HG02870 (cell line): ENCODE measurements at regions not wholly inside any gene's neighbourhood (a gene's known extent, or its start where the extent isn't known, plus 50 kb on each side); places are given as distances from the start of the nearest gene placed in this dataset.

Source experiments
- ATAC-seq: cut with Tn5 transposase; IDR thresholded peaks from one replicate; pipeline ENCODE4 v1.9.1; 2021; ENCODE audit warnings: mild to moderate bottlenecking, moderate library complexity; ENCODE audit not compliant: unreplicated experiment

- ATAC-seq, result no peak
Measured at GRCh38 chr11:29018631-29019030, 910.4 kb downstream of the METTL15 start.

GRCh38 chr11:29017941-29018340 lies 909.8 kb downstream of the METTL15 start:
- no peak for ATAC-seq

DNA sequence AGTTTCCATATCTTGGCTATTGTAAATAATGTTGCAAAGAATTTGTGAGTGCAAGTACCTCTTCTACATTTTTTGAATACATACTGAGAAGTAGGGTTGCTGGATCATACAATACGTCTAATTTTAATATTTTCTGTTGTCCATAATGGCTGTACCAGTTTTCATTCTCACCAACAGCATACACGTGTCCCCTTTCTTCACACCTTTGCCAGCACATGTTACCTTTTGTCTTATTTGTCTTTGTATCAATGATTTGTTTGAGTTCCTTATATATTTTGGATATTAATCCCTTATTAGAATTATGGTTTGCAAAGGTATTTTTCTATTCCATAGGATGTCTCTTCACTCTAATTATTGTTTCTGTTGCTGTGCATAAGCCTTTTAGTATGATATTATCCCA lies 904.3 kb downstream of the METTL15 start:
- no peak for ATAC-seq

GRCh38 chr11:29009426-29009825 lies 901.2 kb downstream of the METTL15 start:
- ATAC-seq, result no peak

- no peak for ATAC-seq
Measured at GRCh38 chr11:29008481-29008880, 900.3 kb downstream of the METTL15 start.

DNA sequence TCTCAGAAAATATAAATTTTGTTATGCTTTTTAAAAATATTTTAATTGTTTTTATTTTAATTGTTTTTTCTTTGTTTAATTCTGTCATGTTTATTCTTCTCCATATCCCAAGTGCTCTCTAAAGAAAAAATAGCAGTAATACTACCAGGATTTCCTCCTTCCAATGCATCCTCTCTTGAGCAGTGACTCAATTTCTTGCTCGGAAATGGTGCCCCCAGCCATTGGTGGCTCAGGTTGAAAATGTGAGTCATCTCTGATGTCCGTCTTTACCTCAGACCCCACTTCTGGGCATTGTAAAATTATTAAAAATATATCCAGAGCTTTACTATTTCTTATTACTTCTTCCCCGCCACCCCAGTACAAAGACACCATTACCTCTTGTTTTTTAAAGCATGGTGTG lies 898.5 kb downstream of the METTL15 start:
- no peak for ATAC-seq

DNA sequence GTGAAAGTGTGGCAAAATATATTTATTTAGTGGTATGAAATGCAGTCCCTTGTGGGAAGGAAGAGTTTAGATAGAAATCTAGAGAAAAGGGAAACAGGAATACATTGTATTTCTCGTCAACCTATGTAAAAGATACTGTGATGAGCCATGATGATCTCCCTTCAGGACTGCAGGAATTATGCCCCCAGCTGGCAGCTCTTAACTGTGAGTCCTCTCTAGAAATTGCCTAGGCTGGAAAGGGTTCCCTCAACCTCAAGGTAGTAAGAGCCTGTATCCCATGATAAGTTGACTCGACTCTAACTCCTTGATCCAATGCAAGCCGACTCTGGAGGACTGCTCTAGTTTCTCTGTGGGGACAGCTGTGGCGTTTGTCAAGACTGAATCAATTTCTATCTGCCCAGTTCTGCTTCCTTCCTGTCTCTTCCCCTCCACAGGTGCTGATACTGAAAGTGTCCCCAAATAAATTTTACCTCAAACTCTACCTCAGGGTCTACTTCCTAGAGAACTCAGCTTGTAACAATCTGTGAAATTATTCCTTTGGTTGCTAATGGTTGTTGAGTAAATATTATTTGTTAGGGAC lies 897.3 kb downstream of the METTL15 start:
- ATAC-seq, result no peak

- no peak for ATAC-seq
Measured at GRCh38 chr11:29002816-29003215, 894.6 kb downstream of the METTL15 start.

GRCh38 chr11:28999620-29000019 lies 891.4 kb downstream of the METTL15 start:
- ATAC-seq, result no peak

DNA sequence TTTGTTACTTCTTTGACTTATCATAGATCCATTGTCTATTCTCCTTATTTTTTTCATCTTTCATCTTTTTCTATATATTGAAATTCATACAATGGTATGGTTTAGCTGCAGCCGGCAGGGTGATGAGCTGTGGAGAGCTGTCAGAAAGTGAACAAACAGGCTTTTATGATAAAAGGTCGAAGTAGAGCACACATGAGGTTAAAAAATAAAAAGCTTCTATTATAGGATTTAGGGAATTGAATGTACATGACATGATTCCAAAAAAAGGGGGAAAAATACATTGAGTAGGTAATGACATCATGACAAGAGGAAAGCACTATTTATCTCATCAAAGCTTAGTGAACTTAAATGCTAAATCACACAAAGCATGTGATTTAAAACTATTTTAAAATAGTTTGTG lies 884.8 kb downstream of the METTL15 start:
- ATAC-seq, result no peak

DNA sequence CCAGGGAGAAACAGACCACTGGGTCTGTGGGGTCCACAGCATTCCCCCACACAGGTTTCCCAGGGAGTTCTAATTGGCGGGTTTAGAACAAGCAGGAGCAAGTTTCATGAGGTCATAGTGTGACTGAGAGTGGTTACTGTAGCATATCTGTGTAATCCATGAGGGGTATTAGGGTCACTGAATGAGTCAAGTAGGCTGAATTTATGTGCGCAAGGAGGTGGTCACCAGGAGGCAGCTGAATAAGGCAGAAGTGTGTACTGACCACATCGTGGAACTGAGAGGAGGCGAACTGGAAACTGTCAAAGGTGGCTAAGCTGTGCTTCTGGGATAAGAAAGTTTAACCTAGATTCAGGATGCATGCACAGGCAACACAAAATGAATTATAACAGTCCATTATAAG lies 876.0 kb downstream of the METTL15 start:
- ATAC-seq, result no peak

DNA sequence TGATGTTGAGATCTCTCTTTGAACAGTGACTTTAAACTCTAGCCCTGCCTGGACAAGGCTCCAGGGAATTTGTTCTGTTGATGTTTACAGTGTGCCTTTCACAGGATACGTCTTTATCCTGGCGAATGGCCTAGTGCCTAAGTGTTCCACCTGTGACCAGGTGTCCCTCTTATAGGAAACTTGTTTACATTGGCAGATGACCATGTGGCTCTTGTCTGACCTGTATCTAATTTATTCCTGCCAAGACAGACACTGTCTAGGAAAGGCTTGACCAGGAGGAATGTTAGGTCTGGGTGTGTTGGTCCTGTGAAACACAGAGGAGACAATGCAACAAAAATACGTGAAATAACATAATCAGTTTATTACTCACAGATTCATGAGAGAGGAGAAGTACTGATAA lies 875.6 kb downstream of the METTL15 start:
- ATAC-seq, result no peak

DNA sequence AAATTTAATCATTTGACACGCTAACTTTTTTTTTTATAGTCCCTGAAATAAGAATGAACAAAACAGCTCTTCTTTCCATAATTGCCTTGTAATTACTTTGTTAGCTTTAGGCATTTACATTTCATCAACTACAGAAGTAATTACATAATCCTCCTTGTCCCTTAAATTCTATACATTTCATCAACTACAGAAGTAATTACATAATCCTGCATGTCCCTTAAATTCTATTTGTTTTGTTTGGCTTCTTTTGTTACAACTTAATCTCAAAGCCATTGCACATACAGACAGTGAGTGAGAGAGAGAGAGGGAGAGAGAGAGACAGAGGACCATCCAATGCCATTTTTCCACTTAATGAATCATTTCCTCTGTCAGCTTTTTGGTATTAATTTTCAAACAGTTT lies 873.2 kb downstream of the METTL15 start:
- ATAC-seq, result no peak

- ATAC-seq, result no peak
Measured at GRCh38 chr11:28976801-28977145, 868.6 kb downstream of the METTL15 start.

GRCh38 chr11:28976012-28976800 lies 868.0 kb downstream of the METTL15 start:
- no peak for ATAC-seq

DNA sequence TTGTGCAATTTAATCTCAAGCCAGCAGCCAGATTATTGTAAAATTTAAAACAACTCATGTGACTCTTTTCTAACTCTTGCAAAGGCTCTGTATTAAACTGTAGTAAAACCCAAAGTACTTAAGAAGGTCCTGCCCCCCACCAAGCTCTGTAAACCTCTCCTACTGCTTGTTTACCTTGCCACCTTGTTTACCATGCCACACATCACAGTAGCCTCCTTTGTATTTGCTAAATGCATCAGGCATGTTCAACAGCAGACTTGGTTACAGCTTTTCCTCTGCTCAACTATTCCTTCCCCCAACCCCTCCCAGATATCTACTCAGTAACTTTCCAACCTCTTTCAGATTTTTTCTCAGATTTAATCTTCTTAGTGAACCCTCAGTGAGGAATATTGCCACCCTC lies 861.6 kb downstream of the METTL15 start:
- ATAC-seq, result no peak

GRCh38 chr11:28966951-28967350 lies 858.8 kb downstream of the METTL15 start:
- ATAC-seq, result no peak

DNA sequence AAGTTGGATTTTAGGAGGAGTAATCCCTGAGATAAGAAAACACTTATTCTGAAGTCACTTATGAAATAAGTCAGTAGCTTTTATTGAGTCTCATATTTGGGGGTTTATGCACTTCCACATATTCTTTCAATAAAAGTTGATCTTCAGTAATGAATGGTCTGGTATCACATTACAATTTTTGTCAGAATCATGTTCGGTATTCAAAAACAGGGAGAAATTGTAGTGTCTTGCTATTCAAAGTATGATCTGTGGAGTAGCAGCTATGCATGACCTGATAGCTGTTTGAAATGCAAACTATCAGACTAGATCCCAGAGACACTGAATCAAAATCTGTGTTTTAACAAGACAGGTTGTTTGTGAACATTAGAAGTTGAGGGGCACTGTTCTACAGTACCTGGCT lies 857.6 kb downstream of the METTL15 start:
- ATAC-seq, result no peak

DNA sequence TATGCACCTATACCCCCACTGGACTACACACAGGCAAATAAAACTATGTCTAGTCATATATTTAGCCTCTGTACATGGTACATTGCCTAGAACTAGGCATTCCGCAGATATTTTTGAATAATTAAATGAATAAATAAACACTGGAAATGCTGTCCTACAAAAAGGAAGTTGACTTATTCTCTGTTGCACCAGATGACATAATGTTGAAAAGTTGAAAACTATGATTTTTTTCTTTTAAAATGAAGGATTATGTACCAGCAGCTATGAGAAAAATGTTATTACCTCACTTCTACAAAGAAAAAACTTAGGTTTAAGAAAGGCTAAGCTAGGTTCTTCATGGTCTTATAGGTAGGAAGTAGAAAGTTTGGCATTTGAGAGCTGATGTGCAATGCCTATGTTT lies 856.6 kb downstream of the METTL15 start:
- no peak for ATAC-seq

DNA sequence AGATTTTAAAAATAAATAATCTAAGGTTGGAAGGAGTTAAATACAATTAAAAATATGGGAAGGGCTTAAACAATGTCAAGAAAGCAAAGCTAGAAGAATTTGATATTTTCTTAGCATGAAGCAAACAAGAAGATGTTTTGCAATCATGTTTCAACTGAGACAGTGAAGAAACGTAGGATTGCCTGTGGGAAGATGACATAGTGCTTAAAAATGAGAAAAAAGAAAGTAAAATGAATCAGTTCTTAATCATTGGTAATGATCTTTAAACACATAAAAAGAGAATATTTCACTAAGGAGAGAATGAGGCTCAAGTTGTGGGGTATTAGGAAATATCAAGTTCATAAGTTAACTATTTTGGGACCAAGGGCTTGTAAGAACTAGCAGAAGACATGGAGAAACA lies 855.0 kb downstream of the METTL15 start:
- ATAC-seq, result no peak

DNA sequence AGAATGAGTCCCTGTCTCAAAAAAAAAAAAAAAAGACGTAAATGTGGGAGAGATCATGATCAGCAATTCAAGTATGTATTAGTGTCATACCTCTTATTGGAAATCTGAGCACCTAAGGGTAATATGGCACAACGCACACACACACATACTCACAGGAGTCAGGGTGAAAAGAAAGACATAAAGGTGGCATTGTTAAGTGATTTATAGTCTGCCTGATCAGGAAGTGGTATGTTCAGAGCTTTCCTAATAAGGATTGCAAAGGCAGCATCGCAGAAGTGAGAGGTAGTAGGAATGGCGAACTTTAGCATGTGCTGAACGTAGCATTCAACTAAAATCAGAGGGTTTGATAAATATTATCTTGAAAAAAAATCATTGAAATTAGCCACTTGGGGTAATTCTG lies 854.3 kb downstream of the METTL15 start:
- no peak for ATAC-seq

DNA sequence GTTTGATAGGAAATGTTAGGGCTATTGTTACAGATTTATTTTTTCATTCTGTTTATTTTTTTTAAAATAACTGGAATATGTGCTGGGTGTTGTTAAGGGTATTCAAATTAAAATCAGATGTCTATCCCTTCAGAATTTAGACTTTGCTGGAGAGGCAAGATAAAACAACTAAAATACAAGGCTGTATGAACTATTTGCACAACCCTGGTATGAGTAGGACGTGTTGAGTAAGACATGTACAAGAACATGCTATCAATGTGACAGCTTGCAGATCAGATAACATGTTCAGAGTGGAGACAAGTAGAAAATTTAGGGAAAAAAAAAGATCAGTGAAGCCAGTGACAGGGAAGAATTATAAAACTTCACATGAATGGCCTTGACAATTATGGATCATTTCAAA lies 853.5 kb downstream of the METTL15 start:
- ATAC-seq, result no peak

DNA sequence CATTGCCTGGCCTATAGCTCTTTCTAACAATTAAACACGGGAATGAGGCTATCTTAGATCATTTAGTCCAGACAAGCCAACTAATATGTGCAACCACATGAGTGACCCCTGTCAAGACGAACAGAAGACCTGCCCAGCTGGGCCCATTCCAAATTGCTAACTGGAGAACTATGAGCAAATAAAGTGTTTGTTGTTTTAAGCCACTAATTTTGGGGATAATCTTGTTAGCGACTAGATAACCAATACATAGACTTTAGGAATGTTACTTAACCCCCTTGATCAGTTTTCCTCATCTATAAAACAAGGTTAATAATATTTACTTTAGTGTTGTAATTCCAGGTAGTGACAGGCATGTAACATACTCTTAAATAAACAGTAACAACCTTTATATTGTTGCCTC lies 848.3 kb downstream of the METTL15 start:
- ATAC-seq, result no peak
